M059J (cell line): ENCODE measurements at regions not wholly inside any gene's neighbourhood (a gene's known extent, or its start where the extent isn't known, plus 50 kb on each side); places are given as distances from the start of the nearest gene placed in this dataset.

Source experiments
- DNase-seq: peaks from one replicate; pipeline ENCODE4 v3.0.0-alpha.2; 2012; ENCODE audit warnings: low read depth

DNA sequence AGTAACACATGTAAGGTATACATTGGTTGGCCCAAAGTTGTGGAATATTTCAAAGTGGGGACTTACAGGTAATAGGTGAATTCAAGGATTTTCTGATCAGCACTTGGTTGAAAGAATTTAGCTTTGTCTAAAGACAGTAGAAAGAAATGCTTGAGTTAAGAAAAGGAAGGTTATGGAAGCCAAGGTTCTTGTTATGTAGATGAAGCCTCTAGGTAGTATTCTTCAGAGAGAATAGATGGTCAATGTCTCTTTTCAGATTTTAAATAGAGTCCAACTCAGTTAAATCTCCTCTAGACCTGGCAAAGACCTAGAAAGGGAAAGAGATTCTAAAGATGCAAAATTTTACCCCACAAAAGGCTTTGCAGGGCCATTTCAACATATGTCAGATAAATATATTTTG, 157.4 kb downstream of the ANKRD30B start:
- no peak for DNase-seq

DNA sequence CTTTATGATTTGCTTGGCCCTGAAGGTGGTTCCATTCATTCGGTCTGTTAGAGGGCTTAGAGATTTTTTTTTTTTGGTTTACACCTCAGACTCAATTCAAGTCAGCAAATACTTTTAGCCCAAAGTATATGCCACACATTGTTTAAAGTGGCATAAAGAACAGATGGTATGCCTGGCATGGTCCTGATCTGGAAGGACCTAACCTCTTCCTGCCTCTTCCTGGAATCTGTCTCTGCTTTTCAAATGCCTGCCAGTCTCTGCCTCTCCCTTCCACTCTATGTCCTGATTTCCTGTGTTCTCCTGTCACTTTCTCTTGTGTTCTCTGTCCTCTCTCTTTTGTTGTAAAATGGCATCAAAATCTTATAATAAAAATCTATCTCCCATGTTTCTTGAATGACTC, 158.0 kb downstream of the ANKRD30B start:
- no peak for DNase-seq

DNA sequence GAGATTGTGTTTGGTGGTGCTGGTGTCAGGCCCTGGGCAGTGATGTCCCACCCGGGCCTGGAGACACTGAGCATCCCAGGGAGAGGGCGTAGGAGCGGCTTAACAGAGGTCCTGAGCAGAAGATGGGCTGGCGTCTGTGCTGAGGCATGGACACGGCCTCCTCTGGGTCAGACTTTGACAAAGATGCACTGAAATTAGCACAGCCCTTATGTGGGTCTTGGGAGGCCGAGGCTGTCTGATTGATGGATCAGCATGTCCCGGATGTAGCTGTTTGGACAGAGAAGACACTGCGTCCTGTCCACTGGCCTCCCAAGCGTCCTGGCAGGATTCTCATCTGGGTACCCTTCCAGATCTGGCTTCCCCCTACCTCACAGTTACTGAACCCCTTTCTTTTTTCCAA, 159.4 kb downstream of the ANKRD30B start:
- DNase-seq: no peak

DNA sequence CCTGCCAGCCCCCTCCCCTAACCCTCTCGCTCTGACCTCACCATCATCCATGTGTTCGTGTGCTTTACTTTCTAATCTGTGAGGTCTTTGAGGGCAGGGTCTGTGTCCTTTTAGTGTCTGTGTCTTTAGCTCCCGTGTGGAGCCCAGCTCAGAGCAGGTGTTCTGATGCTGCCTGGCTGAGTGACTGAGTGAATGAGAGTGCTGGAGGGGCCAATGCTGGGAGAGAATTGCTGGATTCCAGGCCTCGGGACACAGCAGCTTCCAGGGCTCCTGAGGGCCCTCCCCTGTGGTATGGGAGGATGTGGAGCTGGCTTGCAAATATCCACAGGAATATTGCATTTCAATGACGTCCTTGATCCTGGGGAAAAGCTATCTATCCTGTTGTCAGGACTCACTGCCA, 160.6 kb downstream of the ANKRD30B start:
- DNase-seq: no peak

DNA sequence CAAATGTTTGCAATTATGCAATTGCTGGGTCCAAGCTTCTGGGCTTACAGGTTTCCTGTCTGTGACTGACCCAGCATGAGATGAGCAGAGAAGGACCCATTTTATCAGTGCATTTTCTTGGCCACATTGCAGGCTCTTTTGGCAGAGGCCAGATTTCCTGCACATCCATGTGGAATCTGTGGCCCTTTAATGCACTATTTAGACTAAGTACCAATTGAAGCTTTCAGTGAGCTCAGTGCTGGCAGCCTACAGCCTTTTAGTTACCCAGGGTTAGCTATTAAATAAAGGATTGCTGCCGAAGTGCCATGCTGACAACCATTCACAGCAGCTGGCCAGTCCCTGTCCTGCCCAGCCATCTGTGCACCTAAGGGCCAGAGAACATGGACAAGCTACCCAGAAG, 165.0 kb downstream of the ANKRD30B start:
- DNase-seq: no peak

DNA sequence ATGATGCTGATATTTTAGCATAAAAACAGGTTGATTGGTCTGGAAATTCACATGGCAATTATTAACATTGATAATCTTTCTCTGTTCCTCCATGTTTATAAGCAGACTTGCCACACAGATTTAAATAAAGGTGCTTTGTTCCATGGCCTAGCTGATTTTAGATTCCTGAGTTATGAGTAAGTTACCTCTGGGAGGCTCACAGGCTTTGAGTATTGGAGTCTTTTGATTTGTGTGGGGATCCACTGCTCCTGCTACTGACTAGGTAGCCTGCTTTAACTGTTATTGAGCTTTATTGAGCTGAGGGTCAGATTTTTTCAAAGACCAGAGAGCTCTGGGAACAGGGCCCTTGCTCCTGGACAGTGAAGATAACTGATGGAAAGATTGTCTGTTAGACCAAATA, 166.1 kb downstream of the ANKRD30B start:
- peak; percentile 52 for DNase-seq

DNA sequence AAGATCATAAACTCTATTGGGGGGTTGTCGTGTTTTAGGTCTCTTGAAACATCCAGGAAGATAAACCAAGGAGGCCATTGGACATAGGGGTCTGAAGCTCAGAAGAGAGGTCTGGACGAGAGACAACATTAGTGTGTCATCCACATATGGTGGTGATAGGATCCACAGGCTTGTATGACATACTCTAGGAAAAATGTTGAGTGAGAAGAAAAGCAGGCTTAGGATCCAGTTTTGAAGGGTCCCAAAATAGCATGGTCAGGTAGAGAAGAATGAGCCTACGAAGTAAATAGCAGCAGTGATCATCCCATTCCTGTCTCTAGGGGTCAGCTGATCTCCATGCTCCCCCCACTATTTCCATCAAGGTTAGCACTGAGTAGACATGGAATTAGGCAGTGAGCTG, 166.8 kb downstream of the ANKRD30B start:
- DNase-seq: peak; percentile 14

DNA sequence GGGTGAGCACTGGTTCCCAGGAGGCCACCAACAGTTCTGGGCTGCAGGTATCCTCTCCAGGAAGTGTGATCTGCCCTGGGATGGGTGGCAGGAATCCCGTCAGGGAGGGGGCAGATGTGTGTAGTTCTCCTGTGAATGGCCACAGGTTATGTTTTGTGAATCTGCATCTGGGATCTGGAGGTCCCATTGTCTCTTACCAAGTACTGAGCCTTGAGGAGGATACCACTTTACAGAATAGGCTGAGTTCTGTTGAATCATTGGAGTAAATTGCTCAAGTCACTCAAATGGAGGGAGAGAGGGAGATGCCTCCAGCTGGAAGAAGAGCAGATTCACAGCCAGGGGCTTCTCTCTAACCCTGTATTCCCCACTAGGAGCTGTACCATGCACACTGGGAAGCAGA, 168.2 kb downstream of the ANKRD30B start:
- DNase-seq: no peak

DNA sequence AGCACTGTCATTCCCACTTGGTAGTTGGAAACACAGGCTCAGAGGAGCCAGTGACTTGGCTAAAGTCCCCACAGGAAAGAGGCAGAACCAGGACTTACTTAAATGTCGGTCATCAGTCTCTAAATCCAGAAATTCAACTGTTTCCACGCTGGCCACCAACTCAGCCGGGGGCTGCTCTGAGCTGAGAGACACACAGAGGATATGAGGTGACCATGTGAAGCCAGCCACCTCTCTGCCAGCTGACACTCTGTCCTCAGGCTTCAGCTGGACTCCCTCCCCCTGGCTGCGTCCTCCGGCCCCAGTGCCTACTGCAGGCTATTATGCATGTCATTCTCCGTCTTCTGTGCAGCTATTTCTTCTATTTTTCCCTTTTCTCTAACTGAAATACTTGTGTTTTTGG, 168.9 kb downstream of the ANKRD30B start:
- DNase-seq: no peak

DNA sequence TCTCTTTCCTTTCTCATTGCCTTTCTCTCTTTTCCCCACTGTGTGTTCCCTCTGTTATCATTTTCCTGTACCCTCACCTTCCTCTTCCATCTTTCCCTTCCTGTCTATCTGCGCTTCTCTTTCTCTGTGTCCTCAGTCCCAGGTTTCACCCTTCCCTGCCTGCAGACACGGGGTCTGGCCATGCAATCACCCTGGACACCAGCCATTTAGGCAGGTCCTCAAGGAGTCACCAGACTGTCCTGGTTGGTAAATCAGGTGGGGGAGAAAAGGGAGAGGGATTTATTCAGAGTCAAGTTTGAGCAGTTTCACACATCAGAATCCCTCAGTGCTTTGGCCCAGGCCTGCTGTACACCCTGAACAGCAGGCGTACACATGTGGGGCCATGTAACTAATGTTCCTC, 169.3 kb downstream of the ANKRD30B start:
- no peak for DNase-seq

DNA sequence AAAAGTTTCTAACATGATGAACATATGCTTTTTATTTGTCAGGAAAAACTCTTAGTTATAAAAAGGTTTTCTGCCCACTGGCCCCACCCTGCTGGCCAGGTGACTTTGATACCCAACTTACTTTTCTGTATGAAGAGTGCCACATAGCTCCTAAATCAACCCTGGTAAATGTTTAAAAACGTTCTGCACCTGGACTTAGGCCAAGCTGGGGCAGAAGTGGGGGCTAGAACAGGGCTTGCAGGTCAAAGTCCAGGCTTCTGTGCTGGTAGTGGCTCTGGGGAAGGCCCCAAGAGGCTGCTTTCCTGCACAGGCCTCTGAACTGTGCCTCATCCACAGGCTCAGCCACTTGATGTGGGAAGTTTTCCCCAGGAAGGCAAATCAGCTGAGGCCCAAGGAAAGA, 171.7 kb downstream of the ANKRD30B start:
- DNase-seq: no peak

DNA sequence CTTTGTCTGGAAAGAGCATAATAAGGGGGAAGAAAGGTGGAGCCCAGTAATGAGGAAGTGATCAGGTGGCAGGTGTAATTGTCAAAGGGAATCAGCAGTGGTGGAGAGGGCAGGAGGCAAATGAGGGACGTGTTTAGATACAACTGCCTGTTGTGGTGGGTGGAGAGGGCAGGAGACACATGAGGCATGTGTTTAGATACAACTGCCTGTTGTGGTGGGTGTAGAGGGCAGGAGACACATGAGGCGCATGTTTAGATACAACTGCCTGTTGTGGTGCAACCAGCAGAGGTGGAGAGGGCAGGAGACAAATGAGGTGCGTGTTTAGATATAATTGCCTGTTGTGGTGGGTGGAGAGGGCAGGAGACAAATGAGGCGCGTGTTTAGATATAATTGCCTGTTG, 173.1 kb downstream of the ANKRD30B start:
- no peak for DNase-seq

DNA sequence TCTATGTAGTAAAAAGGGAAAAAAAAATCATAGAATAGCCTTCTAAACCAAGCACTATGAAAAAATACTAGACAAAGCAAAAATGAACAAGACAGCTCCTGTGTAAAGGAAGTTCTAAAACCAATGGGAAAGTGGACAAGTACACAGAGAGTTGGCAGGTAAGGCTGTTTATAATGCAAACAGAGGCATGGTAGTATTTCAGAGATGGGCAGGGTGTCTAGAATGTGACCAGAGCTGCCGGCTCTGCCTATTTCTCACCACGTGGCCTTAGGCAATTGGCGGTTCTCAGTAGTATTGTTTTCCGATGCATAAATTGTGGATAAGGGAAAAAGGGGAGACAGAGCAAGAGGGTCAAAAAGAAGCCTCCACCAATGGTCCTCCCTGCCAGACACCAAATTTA, 173.6 kb downstream of the ANKRD30B start:
- DNase-seq: no peak

DNA sequence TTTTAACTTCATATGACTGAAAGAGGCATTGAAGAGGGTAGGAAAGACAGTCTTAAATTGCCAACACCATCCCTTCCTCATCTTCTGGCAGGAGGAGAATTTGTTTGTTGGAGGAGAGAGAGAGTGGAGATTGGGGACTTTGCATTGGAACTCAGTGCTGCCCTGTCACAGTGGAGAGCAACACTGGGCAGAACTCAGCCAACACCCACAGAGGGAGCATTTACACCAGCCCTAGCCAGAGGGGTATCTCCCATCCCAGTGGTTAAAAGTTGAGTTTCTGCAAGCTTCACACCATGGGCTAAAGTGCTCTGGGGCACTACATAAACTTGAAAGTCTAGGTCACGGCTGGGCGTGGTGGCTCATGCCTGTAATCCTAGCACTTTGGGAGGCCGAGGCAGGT, 174.1 kb downstream of the ANKRD30B start:
- no peak for DNase-seq

DNA sequence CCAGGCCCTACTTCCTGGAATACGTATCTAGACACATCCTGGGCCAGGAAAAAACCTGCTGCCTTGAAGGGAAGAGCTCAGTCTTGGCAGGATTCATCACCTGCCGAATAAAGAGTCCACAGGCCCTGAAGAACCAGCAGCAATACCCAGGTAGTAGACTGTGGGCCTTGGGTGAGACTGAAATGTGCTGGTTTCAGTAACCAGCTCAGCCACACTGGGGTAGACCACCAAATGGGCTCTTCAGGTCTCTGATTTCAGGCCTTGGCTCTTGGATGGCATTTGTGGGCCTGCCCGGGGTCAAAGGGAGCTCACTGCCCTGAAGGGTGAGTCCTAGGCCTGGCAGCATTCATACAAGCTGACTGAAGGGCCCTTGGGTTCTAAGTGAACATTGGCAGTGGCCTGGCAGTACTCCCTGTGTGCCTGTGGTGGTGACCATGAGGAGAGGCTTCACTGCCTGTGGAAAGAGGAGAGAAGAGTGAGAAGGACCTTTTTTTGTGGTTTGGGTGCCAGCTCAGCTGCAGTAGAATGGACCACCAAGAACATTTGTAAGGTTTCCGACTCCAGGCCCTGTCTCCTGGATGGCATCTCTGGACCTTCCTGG, 175.1 kb downstream of the ANKRD30B start:
- no peak for DNase-seq

DNA sequence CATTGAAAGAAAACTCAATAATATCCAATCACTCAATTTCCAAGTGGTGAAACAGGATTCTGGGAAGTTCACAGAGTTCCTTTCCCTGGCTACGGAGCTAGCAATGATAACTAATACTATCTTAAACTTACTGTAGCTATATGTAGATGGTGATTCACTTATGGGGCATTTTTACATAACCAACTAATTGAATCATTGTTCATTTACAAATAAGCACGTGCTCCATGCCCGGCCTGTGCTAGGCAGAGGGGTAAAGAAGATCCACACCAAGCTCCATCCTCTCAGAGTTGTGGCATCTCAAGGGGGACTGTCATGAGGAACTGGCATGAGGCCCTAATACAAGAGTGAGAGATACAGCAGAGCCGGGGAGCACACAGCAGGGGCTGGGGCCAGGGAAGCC, 176.3 kb downstream of the ANKRD30B start:
- peak; percentile 9 for DNase-seq

DNA sequence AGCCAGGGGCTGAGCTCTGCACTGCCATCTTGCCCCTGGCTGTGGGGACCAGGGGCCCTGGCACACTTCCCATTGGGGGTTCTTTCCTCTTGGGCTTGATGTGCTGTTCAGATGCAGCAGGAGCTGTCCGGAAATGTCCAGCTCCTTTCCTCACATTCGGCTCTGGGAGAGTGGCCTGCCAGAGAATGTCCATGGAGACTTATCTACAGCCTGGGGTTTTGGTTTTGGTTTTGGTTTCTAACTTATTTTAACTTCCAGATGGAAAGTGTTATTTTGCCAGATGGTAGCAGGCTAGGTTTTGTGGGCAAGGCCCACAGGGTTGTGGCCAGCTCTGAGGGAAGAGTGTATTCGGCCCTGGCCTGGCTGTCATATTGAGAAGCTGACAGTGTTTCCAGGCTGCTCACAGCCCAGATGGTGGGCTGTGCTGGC, 177.3 kb downstream of the ANKRD30B start:
- DNase-seq: peak; percentile 52

DNA sequence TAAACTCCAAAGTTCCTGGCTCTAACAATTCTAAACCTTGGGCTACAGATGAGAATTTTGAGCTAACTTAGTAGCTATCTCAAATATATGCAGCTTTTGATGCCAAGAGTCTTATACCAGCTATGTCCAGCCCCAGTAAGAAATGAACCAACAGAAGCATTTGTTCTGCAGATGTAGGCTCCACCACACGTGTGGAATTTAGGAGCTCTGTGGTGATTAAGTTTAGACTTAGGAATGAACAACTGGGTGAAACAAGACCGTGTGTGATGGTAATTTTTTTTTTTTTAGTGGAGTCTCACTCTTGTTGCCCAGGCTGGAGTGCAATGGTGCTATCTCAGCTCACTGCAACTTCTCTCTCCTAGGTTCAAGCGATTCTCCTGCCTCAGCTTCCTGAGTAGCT, 179.7 kb downstream of the ANKRD30B start:
- DNase-seq: no peak

DNA sequence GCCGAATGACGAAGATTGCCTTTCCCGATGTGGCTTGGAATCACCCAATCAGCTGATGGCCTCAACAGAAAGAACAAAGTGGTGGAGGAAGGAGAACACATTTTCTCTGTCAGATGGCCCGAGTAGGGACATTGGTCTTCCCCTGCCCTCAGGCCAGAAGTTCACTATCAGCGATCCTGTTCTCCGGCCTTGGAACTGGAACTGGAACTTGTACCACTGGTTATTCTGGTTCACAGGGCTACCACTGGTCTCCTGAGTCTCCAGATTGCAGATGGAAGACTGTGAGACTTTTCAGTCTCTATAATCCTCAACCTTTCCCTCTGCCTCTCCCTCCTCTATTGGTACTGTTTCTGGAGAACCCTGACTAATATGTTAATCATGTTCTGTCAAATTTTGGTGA, 180.4 kb downstream of the ANKRD30B start:
- no peak for DNase-seq

DNA sequence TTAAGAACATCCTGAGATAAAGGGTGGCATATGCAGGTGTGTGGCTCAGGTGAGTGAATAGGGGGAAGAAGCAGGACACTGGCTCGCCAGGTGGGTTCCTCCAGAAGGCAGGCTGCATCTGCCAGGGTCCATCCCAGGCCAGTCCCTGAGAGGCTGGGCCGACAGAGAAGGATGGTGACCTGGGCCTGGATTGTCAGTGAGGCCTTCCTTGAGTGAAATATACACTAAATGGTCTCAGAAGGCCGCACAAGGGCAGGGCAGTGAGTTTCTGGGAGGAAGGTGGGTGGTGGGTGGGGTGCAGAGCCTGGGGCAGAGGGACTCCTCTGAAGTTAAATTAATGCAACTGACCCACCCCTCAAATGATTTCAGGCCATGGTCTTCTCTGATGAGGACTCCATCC, 182.1 kb downstream of the ANKRD30B start:
- DNase-seq: no peak

DNA sequence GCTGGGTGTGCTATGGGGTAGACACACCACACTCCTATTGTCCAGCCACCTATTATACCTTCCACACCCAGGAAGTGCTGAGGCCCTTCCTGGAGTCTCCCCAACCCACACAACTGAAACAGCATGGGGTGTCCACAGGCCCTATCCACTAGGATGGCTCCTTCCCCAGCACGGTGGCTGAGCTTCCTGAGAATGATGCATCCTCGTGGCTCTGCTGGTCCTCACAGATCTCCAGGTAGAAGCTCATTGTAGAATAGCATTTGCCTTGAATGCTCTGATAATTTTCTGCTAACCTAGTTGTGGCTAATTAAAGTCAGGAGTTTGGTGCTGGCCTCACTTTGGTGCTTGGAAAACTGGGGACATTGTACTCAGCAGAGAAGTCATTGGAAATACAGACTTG, 182.6 kb downstream of the ANKRD30B start:
- no peak for DNase-seq

DNA sequence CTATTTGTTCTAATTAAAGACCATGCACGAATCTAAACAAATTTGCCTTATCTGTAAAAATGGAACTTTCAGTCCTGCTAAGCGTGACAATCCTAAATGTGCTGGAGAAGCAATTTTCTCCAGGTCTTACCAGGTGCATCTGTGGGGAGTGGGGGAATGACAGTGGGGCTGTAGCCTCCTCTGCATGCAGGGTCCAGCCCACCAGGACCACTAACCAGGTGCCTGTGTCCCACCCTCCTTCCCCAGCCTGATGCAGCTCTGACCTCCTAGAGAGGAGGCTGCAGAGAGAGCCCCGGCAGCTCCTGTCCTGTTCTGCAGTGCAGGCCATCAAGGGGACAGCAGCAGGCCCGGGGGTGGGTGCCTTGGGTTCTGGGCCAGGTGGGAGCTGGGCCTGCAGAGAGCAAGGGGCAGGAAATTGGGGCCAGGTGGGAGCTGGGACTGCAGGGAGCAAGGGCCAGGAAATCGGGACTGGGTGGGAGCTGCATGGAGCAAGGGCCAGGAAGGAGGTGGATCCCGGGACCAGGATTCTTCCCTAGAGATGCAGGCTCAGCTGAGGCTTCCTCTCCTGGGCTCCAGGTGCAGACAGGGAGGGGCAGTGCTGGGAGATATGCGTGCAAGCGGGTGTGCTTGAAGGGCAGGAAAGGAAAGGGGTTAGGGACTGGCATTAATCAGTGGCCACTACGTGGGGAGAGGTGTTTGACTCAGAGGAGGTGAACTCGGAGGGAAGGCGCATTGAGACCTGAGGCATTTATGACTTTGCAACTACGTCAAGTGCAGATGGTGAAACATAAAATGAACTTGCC, 185.3 kb downstream of the ANKRD30B start:
- no peak for DNase-seq

DNA sequence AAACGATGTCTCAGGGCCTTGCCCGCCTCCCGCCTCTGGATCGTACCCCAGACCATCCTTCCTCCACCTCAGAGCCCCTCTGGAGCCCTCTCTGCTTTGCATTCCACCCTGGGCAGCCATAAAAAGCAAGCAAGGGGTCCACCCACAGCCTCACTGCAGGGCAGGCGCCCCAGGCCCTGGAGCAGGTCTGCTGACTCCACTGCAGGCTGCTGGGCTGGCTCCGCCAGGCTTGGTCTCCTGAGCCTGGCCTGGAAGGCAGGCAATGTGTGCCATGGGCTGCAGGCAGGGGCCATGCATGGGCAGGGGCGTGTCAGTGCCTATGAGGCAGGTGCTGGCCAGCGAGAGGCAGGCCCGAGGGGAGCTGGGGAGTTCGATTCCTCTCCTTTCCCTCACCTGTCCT, 186.0 kb downstream of the ANKRD30B start:
- no peak for DNase-seq

DNA sequence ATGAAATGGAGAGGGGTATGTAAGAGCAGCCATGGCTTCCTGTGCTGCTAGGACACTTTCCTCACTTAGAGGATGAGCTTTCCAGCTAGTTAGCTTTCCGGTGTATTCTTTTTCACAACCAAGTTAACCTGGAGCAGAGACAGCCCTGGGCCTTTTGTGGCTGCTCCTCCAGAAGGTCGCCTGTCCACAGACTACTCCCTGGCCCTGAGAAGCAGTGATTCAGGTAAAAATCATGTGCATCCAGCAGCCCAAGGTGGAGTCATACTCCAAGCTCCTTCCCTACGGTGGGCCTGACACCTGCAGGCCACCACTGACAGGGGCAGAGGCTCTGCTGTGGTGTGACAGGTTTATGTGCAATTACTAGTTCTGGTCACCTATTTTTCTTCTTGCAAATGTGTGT, 187.2 kb downstream of the ANKRD30B start:
- DNase-seq: no peak
